ENCODE measurements at regions not wholly inside any gene's neighbourhood (a gene's known extent, or its start where the extent isn't known, plus 50 kb on each side); places are given as distances from the start of the nearest gene placed in this dataset.

DNA sequence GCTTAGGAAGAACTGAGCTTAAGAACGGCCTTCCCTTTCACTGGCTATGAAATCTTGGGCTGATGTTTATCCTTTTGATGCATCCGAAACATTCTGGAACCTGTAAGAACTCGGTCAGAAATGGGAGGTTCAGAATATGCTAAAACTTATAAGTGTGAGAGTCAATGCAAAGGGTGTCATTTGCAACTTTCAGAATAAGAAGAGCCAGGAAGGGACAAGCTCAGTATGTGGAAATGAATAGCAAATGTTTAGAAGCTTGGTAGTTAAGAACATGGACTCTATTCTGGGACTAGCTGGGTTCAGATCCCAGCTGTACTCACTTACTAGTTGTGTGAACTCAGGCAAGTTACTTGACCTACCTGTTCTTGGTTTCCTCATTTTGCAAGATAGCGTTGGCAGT, 234.1 kb downstream of the OMA1 start:
- no peak for DNase-seq (ENCODE audit: low spot score)
- FAIRE-seq: no peak

DNA sequence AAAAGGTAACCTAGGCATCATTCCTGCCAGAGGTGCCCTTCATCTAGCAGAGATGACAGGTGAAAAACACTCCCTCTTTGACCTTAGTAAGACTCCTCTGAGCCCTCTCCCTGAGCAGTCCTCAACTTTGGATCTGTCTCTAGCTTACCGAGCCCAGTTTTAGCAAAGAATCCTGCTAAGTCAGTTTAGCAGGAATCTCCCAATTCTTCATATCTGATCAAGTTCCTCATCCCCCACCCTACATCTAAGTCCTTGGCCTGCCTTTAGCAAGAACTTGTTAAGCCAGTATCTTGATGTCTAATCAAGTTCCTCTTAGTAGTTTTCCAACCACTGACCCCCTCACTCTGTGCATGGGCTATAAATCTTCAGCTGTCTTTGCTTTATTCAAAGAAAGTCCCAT, 235.6 kb downstream of the OMA1 start:
- FAIRE-seq: no peak

DNA sequence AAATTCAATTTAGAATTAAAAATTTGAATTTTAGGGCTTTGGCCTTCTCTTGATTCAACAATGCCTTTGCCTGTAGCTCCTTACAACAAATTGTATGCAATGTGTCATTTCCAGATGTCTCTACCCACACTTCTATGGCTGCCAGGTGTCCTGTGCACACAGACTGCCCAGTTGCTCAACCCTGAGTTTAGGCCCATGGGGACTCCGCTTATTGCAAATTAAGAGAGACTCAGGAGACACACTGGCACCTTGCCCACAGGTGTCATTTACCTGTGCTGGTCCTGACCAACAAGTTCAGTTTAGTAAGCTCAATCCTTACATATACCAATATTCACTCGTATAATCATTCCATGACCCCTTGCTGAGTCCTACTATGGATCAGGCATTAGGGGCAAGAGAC, 236.1 kb downstream of the OMA1 start:
- FAIRE-seq (no peak), DNase-seq (ENCODE audit: low spot score) (no peak)

More for the DNA sequence above, 235.6 kb downstream of the OMA1 start:
- DNase-seq (ENCODE audit: low spot score): no peak

DNA sequence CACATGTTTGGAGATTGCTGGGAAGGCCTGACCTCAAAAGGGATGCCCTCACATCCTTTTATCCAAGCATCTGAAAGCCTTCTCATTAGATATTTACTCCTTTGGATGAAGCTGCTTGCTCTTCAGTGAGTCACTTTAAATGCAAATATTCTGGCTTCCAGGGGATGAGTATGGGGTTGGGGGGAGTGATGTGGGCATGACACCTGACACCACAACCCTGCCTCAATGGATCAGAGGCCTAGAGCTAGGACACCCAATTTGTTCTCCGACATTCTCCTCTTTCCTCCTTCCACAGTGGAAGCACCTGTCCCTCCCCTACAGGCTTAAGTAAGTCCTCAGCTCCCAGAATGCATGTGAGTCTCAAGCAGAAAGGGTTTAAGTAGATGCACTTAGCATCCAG, 238.3 kb downstream of the OMA1 start:
- DNase-seq (ENCODE audit: low spot score): no peak
- no peak for FAIRE-seq

DNA sequence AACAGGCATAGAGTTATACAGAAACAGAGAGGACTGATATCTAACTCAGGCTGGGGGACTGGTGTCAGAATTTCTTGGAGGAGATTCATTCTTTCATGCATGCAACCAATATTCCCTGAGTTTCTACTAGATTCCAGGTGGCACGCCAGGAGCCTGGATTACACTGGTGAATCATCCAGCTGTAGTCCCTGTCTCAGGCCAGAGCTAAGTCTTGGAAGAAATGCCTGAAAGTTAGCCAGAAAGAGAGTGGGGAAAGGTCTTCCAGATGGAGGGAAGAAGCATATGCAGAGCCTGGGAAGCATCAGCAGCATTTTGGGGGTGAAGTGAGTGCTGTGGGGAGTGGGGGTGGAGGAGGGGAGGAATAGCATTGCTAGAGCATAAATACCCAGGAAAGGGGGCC, 239.1 kb downstream of the OMA1 start:
- DNase-seq (ENCODE audit: low spot score): no peak
- FAIRE-seq: no peak

DNA sequence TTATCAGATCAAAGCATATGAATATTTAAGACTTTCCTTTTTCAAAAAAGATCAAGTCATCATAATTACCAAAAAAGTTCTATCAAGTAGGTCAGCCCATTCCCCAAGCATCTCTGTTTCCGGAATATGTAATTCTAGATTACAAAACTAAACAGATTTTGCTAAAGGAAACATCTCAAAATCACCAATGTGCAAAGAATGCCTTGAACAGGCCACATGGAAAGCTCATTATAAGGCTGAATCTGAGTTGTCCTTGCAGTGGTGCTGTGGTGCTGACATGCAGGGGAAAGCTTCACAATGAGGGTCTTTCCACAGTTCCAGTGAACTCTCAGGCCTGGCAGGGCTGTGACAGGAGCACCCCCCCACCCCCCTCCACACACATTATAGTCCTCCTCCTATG, 240.9 kb downstream of the OMA1 start:
- DNase-seq (ENCODE audit: low spot score) (no peak), FAIRE-seq (no peak)

DNA sequence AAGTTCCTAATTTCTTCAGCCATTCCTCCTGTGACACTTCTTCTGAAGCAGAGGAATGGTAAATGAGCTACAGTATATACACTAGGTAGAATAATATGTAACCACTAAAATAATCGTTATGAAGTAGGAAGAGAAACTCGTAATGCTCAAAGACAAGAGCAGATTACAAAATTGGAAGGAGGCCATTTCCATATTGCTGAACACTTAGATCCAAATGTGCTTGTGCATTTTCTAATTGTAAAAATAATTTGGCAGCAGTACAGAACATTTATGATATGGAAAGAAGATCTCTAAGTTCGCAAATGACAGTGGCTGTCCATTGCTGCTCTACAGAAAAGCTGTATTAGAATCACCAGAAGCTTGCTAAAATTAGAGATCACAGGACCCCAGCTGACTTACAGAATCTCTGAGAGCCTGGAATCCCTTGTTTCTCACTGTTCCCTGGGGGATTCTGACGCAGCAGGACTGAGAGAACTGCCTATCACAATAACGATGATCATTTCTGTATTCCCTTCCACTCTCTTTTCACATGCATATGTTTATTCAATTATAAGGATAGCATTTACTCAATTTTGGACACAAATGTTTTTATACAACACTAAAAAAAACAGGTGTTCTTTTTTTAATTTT, 242.1 kb downstream of the OMA1 start:
- FAIRE-seq (no peak), DNase-seq (ENCODE audit: low spot score) (no peak)

DNA sequence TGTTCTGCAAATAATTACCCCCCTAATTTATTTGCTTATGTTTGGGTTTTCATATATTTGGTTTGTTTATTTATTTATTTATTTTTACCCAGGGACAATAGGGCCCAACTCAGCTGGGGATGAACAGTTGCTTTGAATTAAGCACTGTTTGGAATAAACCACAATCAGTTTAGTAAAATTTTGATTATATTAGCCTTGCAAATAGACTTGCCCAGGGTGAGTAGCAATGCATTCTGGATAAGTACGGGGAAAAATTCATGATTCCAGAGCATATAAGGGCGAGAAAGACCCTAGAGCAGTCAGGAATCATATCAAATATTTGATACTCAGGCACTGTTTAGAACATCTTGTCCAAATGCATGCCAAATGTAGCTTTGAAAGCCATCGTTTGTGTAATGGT, 242.7 kb downstream of the OMA1 start:
- DNase-seq (ENCODE audit: low spot score): no peak
- FAIRE-seq: no peak

DNA sequence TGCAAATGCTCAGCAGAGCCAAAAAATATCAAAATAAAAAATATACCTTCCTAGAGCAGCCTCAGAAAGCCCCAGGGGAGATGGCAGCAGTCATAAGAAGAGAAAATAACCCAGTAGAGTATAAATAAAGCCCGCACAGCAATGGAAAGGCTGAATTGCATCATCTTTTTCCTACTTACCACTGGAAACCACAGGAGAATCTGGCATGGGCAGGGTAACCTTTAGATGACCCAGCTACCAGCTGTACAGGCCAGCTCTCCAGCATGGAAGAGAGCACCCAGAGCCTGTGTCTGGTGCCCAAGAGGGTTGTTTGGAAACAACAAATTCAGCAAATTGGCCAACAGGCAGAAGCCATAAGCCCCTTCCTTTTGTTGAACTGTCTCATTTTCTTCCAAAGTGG, 253.1 kb downstream of the OMA1 start:
- FAIRE-seq (no peak), DNase-seq (ENCODE audit: low spot score) (no peak)

DNA sequence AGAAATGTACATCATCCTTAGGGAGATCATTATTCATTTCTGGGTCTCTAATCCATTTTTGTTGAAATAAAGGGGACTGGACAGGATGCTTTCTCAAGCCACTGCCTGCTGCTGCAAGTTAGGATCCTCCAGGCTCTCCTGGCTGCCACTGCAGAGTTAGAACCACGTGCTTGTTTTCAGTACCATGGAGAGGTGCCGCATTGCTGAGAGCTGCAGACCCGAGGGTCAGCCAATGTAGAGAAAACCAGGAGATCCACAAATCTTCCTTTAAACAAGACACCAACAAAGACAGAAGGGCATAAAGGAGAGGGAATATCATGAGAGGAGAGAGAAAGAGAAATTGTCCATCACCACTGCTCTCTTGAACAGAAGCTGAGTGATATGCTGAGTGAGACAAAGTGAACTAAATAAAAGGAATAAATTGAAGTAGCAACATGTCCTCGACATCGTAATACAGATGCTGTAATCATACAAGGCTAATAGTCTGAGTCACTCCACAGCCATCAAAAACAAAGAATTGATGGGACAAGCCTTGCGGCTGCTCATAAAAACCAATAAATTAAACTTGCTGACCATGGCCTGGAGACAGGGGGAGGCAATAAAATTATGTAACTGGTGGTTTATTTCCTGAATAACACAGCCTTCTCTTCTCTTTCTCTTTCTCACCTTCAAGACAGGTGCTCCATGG, 255.7 kb downstream of the OMA1 start:
- no peak for FAIRE-seq
- peak; percentile 42 for DNase-seq (ENCODE audit: low spot score)

DNA sequence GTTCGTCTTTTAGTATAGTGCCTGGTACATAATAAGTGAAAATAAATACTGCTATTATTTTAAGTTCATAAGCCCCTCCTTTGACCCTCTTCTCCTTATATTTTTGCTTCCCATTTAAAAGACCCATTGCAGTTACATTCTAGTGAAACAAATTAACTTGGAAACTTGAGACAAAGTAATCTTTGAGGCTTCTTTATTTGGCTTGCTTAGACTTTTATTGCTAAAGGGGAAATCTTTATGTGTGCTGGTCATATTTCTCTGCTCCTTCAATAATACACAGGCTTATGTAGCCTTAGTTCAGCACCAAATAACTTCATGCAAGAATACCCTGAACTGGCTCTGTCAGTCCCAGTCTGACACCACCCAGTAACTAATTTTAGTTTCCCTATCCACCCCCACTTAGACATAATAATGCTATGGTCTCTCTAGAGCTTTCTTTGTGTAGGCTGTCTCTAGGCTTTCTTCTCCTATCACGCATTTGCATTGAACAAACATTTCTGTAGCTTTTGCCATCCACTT, 257.8 kb downstream of the OMA1 start:
- FAIRE-seq (no peak), DNase-seq (ENCODE audit: low spot score) (no peak)

DNA sequence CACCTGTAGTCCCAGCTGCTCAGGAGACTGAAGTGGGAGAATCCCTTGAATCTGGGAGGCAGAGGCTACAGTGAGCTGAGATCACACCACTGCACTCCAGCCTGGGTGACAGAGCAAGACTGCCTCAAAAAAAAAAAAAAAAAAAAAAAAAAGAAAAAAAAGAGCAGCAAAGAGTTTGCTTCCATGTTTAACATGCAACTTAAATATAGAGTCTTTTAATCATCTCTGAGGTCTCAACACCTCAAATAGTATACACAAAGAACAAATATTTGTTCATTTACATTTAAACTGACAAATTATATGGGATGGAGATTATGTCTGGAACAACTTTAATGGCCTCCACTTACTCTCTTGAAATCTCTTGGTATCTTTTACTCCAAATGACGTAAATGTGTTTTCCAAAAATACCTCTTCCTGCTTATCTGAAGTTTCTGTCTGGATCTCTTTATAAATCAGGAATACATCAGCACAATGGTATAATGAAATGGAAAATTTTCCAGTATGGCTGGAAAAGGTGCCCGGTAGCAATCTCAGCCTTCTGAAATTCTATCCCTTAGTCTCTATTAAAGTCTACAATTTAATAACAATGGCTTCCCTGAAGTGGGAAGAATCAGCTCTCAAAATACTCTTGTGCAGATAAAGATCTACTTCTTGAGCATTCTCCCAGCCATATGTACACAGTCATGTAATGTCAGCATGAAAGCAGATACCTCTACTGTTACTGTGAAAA, 258.5 kb downstream of the OMA1 start:
- DNase-seq (ENCODE audit: low spot score) (no peak), FAIRE-seq (no peak)

DNA sequence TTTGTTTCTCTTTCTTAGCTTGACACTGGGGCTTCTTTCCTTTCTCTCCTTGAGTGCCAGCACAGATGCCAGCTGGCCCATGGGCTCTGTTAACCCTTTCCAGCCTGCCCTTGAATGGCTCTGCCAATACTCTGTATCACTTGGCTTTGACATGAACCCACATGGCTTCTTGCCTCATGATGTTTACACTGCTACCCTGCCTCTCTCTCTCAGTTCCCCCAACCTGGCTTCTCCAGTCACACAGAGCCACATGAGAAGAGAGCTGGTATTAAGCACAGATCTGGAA, 262.4 kb downstream of the OMA1 start:
- DNase-seq (ENCODE audit: low spot score) (no peak), FAIRE-seq (no peak)

DNA sequence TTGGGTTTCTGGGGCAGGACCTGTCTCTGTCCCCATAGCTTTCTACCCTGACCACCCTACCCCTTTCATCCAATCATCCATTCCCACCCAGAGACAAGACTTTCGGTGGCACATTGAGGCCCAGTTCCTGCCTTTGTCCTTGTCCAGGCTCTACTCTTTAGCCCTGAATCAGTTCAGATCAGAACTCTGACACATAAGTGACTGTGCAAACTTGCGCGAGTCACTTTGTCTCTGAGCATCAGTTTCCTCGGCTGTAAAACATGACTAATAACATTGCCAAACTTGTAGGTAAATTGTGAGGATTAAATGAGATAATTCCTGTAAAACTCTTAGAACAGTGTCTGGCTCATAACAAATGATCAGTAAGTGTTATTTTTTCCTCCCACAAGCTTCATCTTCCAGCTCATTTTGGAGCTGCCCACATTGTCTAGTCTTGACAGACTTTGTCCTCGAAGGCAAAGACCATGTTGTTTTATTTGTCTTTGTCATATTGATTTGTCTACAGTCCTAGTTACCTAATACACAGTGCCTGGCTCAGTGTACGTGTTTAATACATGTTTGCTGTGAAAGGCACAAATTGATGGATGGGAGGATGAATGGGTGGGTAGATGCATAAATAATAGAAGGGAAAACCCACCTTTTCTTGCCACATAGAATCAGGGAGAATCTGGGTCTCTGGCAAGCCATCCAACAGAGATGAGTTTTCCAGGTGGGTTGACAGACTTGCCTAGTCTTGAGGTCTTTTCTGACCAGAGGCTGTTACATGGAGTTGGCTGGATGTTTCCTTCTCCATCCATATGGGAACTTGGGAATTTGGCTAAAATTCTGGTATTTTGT, 262.9 kb downstream of the OMA1 start:
- no peak for FAIRE-seq
- DNase-seq (ENCODE audit: low spot score): no peak

DNA sequence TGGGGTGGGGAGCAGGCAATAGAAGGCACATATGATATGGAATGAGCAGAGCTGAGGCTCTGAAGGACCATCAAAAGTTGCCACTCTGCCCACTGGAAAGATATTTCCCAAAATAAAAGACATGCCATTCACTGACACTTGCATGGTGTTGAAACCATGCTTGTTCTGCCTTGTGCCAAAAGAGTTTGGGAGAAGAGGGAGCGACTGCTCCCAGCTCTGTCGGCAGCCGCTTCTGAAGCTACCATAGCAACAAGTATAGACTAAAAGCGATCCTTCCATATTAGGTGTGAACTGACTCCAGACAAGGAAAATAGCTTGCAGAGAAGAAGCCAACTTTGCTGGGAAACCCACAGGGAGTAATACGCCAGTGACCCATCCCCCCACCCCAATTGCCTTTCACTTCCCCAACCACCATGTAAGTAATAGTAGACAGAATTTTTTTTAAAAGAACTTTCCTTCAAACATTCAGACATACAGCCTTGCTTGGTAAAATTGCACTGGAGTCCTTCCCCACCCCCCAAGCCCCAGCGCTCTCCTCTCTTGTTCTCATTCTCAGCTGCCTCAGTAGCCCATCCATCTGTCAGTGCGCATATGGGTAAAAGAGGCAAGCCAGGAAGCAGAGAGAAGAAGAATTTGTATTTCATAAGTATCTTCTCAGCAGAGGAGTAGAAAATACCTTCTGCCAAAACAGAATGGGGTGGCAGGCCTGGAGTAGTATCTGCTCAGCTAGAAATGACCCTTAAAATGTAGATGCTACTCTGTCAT, 263.7 kb downstream of the OMA1 start:
- no peak for FAIRE-seq
- DNase-seq (ENCODE audit: low spot score): no peak

DNA sequence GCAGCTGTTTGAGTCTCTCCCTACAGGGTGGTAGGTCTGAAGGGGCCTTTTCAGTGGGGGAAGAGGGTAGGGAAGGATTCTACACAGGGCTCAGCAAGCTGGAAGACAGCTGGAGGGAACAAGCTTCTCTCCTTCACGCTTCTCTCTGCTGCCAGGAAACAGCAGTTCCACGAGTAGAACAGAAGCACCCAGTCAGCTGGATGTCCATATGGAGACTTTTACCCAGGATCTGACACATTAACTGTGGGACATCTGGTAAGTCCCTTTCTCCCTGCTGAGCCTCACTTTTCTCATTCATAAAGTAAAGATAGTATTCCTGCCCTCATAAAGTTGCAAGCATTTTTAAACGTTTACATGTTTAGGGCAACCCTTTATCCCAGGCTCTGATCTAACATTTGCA, 280.3 kb downstream of the OMA1 start:
- FAIRE-seq: no peak
- DNase-seq (ENCODE audit: low spot score): no peak

DNA sequence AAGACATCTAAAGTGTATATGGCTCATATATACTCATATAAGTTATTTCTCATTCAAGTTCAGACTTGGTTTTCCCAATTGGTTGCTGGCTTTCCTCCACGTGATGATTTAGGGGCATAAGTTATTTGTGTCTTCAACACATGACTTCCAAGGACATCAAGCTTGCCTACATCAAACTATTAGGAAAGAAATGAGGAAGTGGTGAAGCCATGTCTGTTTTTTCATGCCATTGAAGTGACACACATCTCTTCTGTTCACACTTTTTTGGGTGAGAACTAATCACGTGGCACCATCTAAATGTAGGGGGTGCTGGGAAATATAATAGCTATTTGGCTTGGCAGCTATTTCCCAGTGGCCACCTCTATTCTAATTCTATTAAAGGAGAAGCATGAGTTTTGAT, 282.1 kb downstream of the OMA1 start:
- FAIRE-seq: no peak

DNA sequence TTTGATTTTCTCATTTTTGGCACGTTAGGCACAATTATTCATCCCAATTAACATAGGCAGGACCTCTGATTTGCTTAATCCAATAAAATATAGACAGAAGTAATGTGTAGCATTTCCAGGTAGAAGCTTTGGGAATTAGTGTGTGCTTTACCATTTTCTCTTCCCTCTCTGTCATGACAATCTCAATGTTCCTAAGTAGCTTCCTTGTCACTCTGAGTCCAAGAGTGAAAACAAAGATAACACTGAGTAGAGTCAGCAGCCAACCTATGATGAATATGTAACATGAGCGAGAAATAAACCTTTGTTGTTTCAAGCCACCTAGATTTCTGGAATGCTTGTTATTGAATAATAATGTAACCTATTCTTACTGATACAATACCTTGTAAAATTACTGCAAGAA, 283.8 kb downstream of the OMA1 start:
- no peak for DNase-seq (ENCODE audit: low spot score)
- FAIRE-seq: no peak

More for the DNA sequence above, 282.1 kb downstream of the OMA1 start:
- DNase-seq (ENCODE audit: low spot score): no peak

DNA sequence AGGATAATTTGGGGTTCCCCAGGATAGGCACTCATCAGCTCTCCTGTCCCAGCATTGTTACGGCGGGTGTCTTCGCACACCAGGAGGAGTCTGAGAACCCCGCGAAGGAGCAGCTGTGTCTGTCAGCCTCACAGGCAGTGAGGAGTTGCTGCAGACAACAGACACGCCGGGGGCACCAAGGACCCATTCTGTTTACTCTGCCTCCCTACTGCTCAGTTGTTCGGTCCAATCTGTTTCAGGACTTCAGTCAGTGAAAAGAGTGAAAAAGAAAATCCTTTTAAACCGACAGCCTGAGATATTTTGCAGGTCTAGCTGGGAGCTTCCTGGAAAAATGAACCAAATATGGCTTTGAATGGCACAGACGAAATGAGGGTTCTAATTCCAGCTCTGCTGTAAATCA, 288.4 kb downstream of the OMA1 start:
- DNase-seq (ENCODE audit: low spot score) (no peak), FAIRE-seq (no peak)

DNA sequence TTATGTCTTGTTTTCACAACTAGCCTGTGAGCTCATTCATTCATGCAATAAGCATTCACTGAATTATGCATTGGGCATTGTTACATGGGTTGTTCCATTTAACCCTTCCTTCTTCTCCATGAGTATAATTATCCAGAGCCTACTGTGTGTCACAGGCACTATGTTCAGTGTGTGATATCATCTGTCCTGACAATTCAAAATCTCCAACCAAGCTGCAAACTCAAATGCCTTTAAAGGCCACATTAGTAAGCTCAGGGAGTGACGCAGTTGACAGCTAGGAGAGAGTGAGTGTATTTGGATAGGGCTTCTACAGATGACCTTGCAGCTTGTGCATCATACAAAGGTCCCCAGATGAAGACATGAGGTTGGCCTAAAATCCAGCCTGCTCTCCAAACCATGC, 289.5 kb downstream of the OMA1 start:
- FAIRE-seq (no peak), DNase-seq (ENCODE audit: low spot score) (no peak)

DNA sequence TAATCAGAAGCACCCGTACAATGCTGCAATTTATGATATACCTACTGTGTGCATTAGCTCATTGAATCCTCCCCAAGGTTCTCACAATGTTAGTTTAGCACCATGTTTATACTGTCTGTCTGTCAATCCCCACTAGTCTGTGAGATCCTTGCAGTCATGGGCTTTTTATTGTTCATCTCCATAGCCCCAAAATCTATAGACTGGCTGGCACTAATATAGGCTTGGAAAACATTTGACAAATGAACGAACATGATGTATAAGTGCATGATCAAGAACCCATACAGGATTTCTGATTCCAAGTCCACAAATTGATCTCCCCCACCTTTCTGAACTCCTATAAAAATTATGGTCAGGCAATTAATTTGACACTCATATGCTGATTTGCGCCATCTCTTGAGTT, 290.0 kb downstream of the OMA1 start:
- DNase-seq (ENCODE audit: low spot score) (no peak), FAIRE-seq (no peak)
